Upper lobe of left lung (tissue), 6 donors: ENCODE measurements at regions not wholly inside any gene's neighbourhood (a gene's known extent, or its start where the extent isn't known, plus 50 kb on each side); places are given as distances from the start of the nearest gene placed in this dataset.

Source experiments
- ATAC-seq, 2 donors: fragments of 200-7000 bp; cut with Tn5 transposase; one replicate each; pipeline ENCODE4 v1.9.1; 2022; ENCODE audit warnings: mild to moderate bottlenecking in 2 of 2, moderate library complexity in 2 of 2; ENCODE audit not compliant: low FRiP score in 2 of 2
- DNase-seq, 2 donors: peaks; one replicate each; pipeline ENCODE4 v3.0.0-alpha.2; 2019 to 2020
- H3K27ac ChIP-seq, 4 donors: fragments of 200-600 bp; sonication (generic); one replicate each; pipeline ENCODE4 v1.5.1; 2016 to 2019
- H3K27me3 ChIP-seq, 4 donors: fragments of 200-600 bp; sonication (generic); one replicate each; pipeline ENCODE4 v1.5.1; 2017 to 2019
- H3K36me3 ChIP-seq, 4 donors: fragments of 200-600 bp; sonication (generic); one replicate each; pipeline ENCODE4 v1.5.1; 2016 to 2019
- H3K4me1 ChIP-seq, 4 donors: fragments of 200-600 bp; sonication (generic); one replicate each; pipeline ENCODE4 v1.5.1; 2018 to 2019
- H3K4me3 ChIP-seq, 4 donors: fragments of 200-600 bp; sonication (generic); one replicate each; pipeline ENCODE4 v1.5.1; 2017 to 2019; ENCODE audit warnings: mild to moderate bottlenecking in 2 of 4, moderate library complexity in 1 of 4
- H3K9me3 ChIP-seq, 4 donors: fragments of 200-600 bp; sonication (generic); one replicate each; pipeline ENCODE4 v1.5.1; 2018 to 2019
- EP300 ChIP-seq, 4 donors: sonication (generic); formaldehyde crosslinking; IDR thresholded peaks; one replicate each; pipeline ENCODE4 v1.5.1; 2017; ENCODE audit warnings: antibody characterized with exemption in 4 of 4, control low read depth in 2 of 4
- POLR2A ChIP-seq, 4 donors: fragments of 450-650 bp; IDR thresholded peaks; one replicate each; pipeline ENCODE4 v1.5.1; 2016 to 2017; ENCODE audit warnings: antibody characterized with exemption in 4 of 4, mild to moderate bottlenecking in 2 of 4
- POLR2AphosphoS5 ChIP-seq, 2 donors: sonication (generic); formaldehyde crosslinking; IDR thresholded peaks; one replicate each; pipeline ENCODE4 v1.5.1; 2017; ENCODE audit warnings: antibody characterized with exemption in 2 of 2
- WGBS, 2 donors: methylation state at CpG; one replicate each; pipeline ENCODE4 v1.1.5; 2017 to 2018; 5-methylcytosine and 5-hydroxymethylcytosine counted together
- TF ChIP-seq, protein P1 (sequence below), 6 experiments: fragments of 450-650 bp in 4 of 6; fragments of 200-600 bp in 2 of 6; sonication (generic) in 2 of 6; IDR thresholded peaks; one replicate each; pipeline ENCODE4 v1.5.1; 2016 to 2019; ENCODE audit warnings: antibody characterized with exemption in 6 of 6
- donor health status: DM: no; HTN: no; CAD: no; lungs with moderate emphysema.
- donor health status: DM: no; HTN: yes; CAD: no; lungs with severe emphysema.

DNA sequence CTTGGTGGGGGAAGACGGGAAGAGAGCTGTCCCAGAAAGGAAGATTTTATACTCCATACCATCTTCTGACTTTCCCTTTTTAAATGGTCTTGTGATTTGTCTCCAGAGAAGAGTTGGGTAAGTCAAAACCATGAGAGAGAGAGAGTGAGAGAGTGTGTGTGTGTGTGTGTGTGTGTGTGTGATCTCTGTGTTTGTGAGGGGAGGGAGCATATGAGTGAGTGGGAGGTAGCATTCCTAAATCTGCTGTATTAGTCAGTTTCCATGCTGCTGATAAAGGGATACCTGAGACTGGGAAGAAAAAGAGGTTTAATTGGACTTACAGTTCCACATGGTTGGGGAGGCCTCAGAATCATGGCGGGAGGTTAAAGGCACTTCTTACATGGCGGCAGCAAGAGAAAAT lies 102.0 kb upstream of the VANGL1 start:
- Histone ChIP-seq H3K36me3 (no peaks in the 10 kb centered on the region), H3K27ac (no peak overlapping the region), H3K27me3 (no peaks in the 10 kb centered on the region), H3K4me1 (no peaks in the 10 kb centered on the region), H3K4me3 (no peak overlapping the region), H3K9me3 (peaks cover 0 to 4% (median 0%) of the 10 kb centered on the region in 4 donors)
- 91 to 94% methylated on average over 3 of the region's 3 CpGs for WGBS, 2 donors
- no peak for TF ChIP-seq POLR2AphosphoS5 (IDR thresholded peaks at IDR 0.05)
- TF ChIP-seq POLR2A (IDR thresholded peaks at IDR 0.05): no peak
- TF ChIP-seq EP300 (IDR thresholded peaks at IDR 0.05): no peak
- TF ChIP-seq, protein P1, sequence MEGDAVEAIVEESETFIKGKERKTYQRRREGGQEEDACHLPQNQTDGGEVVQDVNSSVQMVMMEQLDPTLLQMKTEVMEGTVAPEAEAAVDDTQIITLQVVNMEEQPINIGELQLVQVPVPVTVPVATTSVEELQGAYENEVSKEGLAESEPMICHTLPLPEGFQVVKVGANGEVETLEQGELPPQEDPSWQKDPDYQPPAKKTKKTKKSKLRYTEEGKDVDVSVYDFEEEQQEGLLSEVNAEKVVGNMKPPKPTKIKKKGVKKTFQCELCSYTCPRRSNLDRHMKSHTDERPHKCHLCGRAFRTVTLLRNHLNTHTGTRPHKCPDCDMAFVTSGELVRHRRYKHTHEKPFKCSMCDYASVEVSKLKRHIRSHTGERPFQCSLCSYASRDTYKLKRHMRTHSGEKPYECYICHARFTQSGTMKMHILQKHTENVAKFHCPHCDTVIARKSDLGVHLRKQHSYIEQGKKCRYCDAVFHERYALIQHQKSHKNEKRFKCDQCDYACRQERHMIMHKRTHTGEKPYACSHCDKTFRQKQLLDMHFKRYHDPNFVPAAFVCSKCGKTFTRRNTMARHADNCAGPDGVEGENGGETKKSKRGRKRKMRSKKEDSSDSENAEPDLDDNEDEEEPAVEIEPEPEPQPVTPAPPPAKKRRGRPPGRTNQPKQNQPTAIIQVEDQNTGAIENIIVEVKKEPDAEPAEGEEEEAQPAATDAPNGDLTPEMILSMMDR (IDR thresholded peaks at IDR 0.05): no peak
- ATAC-seq: no peak
- DNase-seq: no peak

DNA sequence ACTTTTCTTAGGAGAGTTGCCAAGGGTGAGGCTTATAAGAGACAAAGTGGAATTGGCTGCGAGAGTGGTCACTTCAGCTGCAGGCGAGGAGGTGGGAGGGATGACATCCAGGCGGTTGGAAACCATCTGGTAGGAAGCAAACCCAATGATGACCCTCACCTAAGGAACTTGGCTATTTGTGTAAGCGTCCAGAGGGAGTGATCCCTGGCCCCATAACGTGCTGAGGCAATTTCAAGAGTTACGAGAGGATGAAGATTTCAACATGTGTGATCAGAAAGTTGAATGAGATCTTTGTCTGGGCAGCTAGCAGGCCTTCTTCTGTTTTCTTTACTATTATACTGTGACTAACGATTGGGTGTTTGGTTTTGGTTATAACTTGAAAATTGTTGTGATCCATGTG lies 102.7 kb upstream of the VANGL1 start:
- Histone ChIP-seq H3K27me3 (no peaks in the 10 kb centered on the region), H3K4me3 (no peak overlapping the region), H3K36me3 (no peaks in the 10 kb centered on the region), H3K4me1 (no peaks in the 10 kb centered on the region), H3K27ac (no peak overlapping the region), H3K9me3 (peaks cover 0 to 5% (median 0%) of the 10 kb centered on the region in 4 donors)
- WGBS, 2 donors: 52 to 68% methylated on average over 7 of the region's 7 CpGs
- TF ChIP-seq, protein P1 (IDR thresholded peaks at IDR 0.05): no peak
- TF ChIP-seq POLR2A (IDR thresholded peaks at IDR 0.05): no peak
- no peak for TF ChIP-seq EP300 (IDR thresholded peaks at IDR 0.05)
- TF ChIP-seq POLR2AphosphoS5 (IDR thresholded peaks at IDR 0.05): no peak
- ATAC-seq: peak in 1 of 2 donors; percentile 84
- no peak for DNase-seq

DNA sequence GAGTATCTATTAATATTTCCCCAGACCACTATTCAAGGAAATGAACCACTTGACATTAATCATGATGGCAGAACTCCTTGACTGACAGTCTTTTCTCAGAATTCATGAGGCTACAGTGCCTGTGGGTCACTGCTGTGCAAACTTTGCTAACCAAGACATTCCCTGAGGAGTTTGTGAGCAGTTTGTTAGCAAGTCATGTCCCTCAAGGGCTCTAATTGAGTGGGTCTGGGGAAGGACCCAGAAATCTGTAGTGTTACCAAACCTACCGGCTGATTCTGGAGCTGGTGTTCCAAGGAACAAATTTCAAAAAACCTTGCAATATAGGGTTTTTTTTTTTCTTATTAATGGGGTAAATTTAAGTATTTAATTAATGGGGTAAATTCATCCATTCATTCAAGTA lies 103.2 kb upstream of the VANGL1 start:
- Histone ChIP-seq H3K36me3 (no peaks in the 10 kb centered on the region), H3K9me3 (peaks cover 0 to 5% (median 0%) of the 10 kb centered on the region in 4 donors), H3K4me1 (no peaks in the 10 kb centered on the region), H3K27me3 (no peaks in the 10 kb centered on the region), H3K27ac (no peak overlapping the region), H3K4me3 (no peak overlapping the region)
- 68 to 75% methylated on average over 1 of the region's 1 CpG for WGBS, 2 donors
- TF ChIP-seq POLR2A (IDR thresholded peaks at IDR 0.05) (no peak), POLR2AphosphoS5 (IDR thresholded peaks at IDR 0.05) (no peak), EP300 (IDR thresholded peaks at IDR 0.05) (no peak)
- TF ChIP-seq, protein P1 (IDR thresholded peaks at IDR 0.05): no peak
- no peak for DNase-seq
- no peak for ATAC-seq

DNA sequence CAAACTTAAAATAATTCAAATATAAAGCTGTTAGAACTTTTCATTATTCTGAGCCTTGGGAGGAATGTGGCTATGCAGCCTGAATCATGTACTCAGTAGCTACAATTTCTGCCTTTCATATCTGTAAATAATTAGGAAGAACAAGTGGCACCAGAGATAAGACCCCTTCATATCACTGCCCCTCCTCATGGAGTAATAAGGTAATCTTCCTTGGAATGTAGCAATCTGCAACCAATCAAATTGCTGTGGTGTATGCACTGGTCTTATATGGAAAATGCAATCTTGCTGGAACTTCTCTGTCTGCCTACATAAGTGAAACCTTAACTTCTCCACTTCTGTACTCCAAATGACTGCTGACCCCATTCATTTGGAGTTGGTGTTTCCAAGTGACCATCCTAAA lies 104.4 kb upstream of the VANGL1 start:
- Histone ChIP-seq H3K36me3 (no peaks in the 10 kb centered on the region), H3K27me3 (no peaks in the 10 kb centered on the region), H3K4me1 (no peaks in the 10 kb centered on the region), H3K27ac (no peak overlapping the region), H3K4me3 (no peak overlapping the region), H3K9me3 (peaks cover 0 to 5% (median 0%) of the 10 kb centered on the region in 4 donors)
- ATAC-seq (no peak), DNase-seq (no peak)
- TF ChIP-seq POLR2AphosphoS5 (IDR thresholded peaks at IDR 0.05) (no peak), EP300 (IDR thresholded peaks at IDR 0.05) (no peak), POLR2A (IDR thresholded peaks at IDR 0.05) (no peak)
- TF ChIP-seq, protein P1 (IDR thresholded peaks at IDR 0.05): no peak

DNA sequence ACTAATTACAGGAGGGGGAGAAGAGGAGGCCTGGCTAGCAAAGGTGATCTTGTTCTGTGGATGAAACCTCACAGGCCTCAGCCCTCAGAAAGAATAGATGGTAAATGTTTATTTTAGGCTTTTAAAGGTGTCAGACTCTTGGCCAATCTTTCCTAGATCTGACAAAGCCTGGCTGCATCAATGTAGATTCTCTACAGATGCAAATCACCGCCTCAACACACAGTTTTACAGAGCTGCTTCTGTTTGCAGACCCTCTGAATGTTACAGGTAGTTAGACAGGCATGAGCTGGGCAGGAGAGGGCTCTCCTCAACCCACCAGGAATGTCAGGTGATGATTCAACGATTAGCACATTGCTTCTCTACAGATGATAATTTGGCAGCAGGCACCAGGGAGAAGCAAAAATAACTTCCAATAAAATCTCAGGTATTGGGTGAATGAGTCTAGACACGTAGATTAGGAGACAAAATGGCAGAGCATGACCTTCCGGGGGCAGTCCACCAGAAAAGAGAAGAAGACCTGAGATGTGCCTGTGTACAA lies 105.4 kb upstream of the VANGL1 start:
- Histone ChIP-seq H3K4me1 (no peaks in the 10 kb centered on the region), H3K27ac (no peak overlapping the region), H3K4me3 (no peak overlapping the region), H3K36me3 (no peaks in the 10 kb centered on the region), H3K27me3 (no peaks in the 10 kb centered on the region), H3K9me3 (peaks cover 0 to 5% (median 0%) of the 10 kb centered on the region in 4 donors)
- ATAC-seq (no peak), DNase-seq (no peak)
- 84 to 90% methylated on average over 3 to 4 of the region's 4 CpGs for WGBS, 2 donors
- TF ChIP-seq EP300 (IDR thresholded peaks at IDR 0.05): no peak
- no peak for TF ChIP-seq POLR2A (IDR thresholded peaks at IDR 0.05)
- TF ChIP-seq, protein P1 (IDR thresholded peaks at IDR 0.05): no peak
- TF ChIP-seq POLR2AphosphoS5 (IDR thresholded peaks at IDR 0.05): no peak
